ENCODE measurements at regions not wholly inside any gene's neighbourhood (a gene's known extent, or its start where the extent isn't known, plus 50 kb on each side); places are given as distances from the start of the nearest gene placed in this dataset.

DNA sequence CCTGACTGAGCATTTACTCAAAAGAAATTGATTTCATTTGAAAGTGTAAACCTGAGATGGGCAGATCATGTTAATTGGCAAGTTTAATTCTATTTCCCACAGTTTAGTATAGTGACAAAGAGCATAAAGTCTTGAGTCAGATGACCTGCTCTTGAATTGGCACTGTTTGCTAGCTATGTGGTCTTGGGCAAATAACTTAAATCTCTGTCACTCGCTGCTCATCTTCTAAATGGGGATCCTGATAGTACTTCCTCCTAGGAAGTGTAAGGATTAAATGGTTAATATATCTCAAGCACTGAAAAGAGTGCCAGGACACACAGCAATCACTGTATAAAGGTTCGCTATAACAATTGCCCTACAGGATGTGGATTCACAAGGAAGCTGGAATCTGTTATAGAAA, 242.8 kb upstream of the JADE1 start:
- no peaks in the 10 kb centered on the region for H3K9me3 ChIP-seq (ENCODE audit: control insufficient read depth, insufficient read depth, low read length)
- H3K4me1 ChIP-seq (ENCODE audit: insufficient read depth, low read length), result peaks cover 6% of the 10 kb centered on the region
- no peaks in the 10 kb centered on the region for H3K36me3 ChIP-seq (ENCODE audit: insufficient read depth, low read length)
- no peak overlapping the region for H3K9ac ChIP-seq (ENCODE audit: low read depth, low read length)

GRCh38 chr4:128565565-128566186, 243.8 kb upstream of the JADE1 start:
- no peak overlapping the region for H3K9ac ChIP-seq (ENCODE audit: low read depth, low read length)
- peaks cover 6% of the 10 kb centered on the region for H3K4me1 ChIP-seq (ENCODE audit: insufficient read depth, low read length)
- H3K9me3 ChIP-seq (ENCODE audit: control insufficient read depth, insufficient read depth, low read length), result no peaks in the 10 kb centered on the region
- H3K36me3 ChIP-seq (ENCODE audit: insufficient read depth, low read length), result no peaks in the 10 kb centered on the region

- no peak overlapping the region for H3K9ac ChIP-seq (ENCODE audit: low read depth, low read length)
These were observed 244.4 kb upstream of the JADE1 start for GRCh38 chr4:128565054-128565453.

DNA sequence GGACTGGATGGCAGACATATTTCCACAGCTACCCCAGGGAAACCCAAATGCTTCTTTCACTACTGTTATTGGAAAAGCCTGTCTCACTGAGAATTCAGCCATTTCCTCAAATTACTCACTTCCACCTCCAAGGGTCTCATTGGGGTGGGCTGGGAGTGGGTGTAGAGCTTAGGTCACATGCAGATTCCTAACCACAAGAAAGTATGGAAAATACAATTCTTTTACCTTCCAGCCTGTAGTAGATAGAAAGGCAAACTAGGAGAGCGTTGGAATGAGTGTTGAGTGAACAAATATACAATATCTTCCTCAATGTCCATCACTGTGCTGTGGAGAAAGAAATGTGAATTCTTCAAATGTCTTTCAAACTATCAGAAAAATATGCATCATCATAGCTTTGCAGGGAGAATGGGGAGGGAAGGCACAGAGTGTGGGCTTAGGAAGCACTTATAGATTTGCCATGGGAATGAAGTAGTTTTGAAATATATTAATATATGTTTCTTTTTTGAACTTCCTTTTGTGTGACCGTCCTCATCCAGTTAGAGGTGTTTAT, 245.3 kb upstream of the JADE1 start:
- H3K9ac ChIP-seq (ENCODE audit: low read depth, low read length), result no peak overlapping the region
- H3K4me1 ChIP-seq (ENCODE audit: insufficient read depth, low read length), result peaks cover 4% of the 10 kb centered on the region
- no peaks in the 10 kb centered on the region for H3K9me3 ChIP-seq (ENCODE audit: control insufficient read depth, insufficient read depth, low read length)
- H3K36me3 ChIP-seq (ENCODE audit: insufficient read depth, low read length), result no peaks in the 10 kb centered on the region

More at GRCh38 chr4:128565054-128565453, 244.4 kb upstream of the JADE1 start:
- Histone ChIP-seq H3K9me3 (ENCODE audit: control insufficient read depth, insufficient read depth, low read length) (no peaks in the 10 kb centered on the region), H3K4me1 (ENCODE audit: insufficient read depth, low read length) (peaks cover 6% of the 10 kb centered on the region), H3K36me3 (ENCODE audit: insufficient read depth, low read length) (no peaks in the 10 kb centered on the region)

DNA sequence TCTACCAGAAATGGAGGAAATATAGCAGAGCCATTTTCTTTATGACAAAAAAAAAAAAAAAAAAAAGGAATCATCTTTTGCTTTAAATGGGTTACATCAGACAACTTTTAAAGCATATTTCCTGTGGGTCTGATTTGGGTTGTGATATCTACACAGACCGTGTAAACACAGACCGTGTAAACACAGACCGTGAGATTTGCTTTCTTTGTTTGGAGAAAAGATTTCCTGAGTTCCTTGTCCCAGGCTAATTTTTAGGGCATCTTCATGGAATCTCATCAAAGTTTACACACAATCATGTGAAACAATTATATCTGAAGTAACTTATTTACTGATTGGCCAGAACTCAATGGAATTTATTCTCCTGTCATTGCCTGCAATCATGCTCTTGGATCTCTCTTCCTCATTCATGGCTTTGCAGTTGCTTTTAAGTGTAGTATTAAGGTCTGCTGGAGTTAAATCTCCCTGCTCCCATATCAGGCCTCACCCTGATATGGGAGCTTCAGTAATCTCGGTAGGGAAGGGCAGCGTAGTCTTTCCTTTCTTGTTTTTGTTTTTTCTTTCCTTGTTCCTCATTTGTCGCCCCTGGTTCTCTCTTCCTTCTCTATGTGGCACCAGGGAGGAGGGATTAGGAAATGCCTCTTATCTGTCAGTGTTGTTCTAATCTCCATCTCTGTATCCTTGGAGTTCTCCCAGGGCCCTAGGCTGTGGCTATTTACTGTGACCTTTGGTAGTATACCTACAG, 248.6 kb upstream of the JADE1 start:
- Histone ChIP-seq H3K9ac (ENCODE audit: low read depth, low read length) (no peak overlapping the region), H3K4me1 (ENCODE audit: insufficient read depth, low read length) (no peaks in the 10 kb centered on the region), H3K9me3 (ENCODE audit: control insufficient read depth, insufficient read depth, low read length) (no peaks in the 10 kb centered on the region), H3K36me3 (ENCODE audit: insufficient read depth, low read length) (no peaks in the 10 kb centered on the region)

DNA sequence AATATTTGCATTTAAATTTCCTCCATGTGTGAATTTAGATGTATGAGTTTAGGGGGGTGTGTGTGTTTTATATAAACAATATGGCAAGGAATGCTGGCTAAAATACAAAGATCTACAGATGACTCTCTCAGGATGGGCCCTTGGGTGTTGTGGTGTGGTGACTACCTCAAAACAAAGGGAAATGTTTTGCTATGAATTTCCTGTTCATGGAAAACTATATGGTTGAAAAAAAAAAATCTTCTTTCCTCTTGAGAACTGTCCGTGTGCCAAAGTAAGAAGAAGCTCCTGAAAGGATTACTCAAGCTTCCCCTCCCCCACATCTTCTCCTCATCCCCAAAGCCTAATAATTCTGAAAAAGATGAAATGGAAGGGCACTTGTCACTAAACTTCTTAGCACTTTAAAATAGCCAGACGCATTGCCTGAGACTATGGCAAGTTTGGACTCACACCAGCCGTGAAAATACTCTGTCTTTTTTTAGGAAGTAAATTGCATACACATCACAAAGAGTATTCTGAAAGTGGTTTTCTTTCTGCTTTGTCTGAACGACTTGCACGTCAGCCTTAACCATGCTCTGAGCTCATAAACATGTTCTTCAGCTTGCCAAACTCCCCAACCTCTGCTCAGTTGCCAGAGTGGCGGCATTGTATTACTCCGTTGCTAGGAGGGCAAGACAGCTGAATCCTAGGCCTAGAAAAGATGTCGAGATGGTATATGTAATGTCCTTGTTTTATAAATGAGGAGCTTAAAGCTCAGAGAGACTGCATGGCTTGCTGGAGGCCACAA, 250.4 kb upstream of the JADE1 start:
- no peak overlapping the region for H3K9ac ChIP-seq (ENCODE audit: low read depth, low read length)

DNA sequence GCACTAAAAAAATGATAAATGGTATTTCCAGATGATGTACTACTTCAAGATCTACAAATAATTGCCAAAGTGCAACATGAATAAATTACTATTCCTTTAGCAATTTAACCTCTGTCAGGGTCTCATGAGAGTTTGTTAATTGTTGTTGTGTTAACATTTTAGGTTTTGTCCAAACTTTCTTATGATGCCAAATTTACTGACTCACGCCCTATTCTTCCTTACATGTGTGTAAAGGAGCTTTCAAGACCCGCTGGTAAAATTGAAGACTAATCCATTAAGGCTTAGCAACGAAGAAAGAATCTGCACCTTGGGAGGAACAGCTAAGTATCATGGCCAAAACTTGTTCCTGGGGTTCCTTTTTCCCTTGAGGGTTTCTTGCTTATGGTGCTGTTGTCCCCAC, 252.7 kb upstream of the JADE1 start:
- Histone ChIP-seq H3K4me1 (ENCODE audit: insufficient read depth, low read length) (no peaks in the 10 kb centered on the region), H3K9me3 (ENCODE audit: control insufficient read depth, insufficient read depth, low read length) (no peaks in the 10 kb centered on the region), H3K36me3 (ENCODE audit: insufficient read depth, low read length) (no peaks in the 10 kb centered on the region), H3K9ac (ENCODE audit: low read depth, low read length) (no peak overlapping the region)

More for the DNA sequence above, 250.4 kb upstream of the JADE1 start:
- Histone ChIP-seq H3K36me3 (ENCODE audit: insufficient read depth, low read length) (no peaks in the 10 kb centered on the region), H3K4me1 (ENCODE audit: insufficient read depth, low read length) (no peaks in the 10 kb centered on the region), H3K9me3 (ENCODE audit: control insufficient read depth, insufficient read depth, low read length) (no peaks in the 10 kb centered on the region)

DNA sequence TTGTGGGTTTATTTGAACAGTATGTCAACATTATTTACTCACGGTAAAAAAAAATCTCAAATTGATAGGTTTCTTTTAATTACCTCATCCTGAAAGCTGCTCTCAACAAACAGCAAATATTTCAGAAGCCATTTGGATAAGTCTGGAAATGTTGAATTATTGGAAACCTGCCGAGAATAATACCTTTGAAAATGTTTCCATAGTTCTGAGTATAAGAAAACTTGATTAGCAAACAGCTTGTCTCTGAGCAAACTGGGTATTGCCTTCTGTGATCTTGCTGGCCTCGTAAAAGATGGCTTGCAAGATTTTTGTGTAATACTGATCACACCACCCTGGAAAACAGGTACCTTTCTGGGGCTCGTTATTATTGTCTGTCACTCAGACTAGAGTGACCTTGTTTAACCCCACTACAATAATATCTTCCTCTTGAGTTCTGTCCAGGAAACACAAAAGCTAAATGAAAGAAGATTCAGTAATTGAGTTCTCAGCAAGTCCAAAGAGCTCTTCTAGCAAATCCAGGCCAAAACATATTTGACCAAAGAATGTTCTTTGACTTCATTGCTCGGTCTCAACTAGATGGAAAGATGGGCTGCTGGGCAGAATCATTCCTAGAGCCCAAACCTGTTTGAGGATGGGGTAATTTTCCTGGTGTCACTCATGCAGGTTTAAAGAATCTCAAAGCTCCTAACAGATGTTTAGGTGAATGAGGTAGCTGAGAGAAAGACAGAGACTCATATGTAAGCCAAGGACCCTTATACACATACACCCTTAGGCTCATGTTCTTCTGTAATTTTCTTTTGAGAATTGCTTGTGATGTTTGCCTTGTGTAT, 255.6 kb upstream of the JADE1 start:
- Histone ChIP-seq H3K9me3 (ENCODE audit: control insufficient read depth, insufficient read depth, low read length) (no peaks in the 10 kb centered on the region), H3K36me3 (ENCODE audit: insufficient read depth, low read length) (no peaks in the 10 kb centered on the region), H3K9ac (ENCODE audit: low read depth, low read length) (no peak overlapping the region), H3K4me1 (ENCODE audit: insufficient read depth, low read length) (no peaks in the 10 kb centered on the region)

GRCh38 chr4:128552586-128552907, 257.0 kb upstream of the JADE1 start:
- no peaks in the 10 kb centered on the region for H3K36me3 ChIP-seq (ENCODE audit: insufficient read depth, low read length)
- no peak overlapping the region for H3K9ac ChIP-seq (ENCODE audit: low read depth, low read length)
- H3K9me3 ChIP-seq (ENCODE audit: control insufficient read depth, insufficient read depth, low read length), result no peaks in the 10 kb centered on the region
- H3K4me1 ChIP-seq (ENCODE audit: insufficient read depth, low read length), result no peaks in the 10 kb centered on the region

DNA sequence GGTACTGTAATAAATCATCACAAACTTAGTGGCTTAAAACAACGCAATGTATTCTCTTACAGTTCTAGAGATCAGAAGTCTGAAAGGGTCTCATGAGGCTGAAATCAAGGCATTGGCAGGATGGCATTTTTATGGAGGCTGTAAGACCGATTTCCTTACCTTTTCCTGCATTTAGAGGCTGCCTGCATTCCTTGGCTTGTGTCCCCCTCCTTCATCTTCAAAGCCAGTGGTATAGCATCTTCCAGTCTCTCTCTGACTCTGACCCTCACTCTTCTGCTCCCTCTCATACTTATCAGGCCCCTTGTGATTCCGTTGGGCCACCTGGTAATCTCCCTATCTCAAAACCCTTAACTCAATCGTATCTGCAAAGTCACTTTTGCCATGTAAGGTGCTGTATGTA, 258.2 kb upstream of the JADE1 start:
- Histone ChIP-seq H3K9me3 (ENCODE audit: control insufficient read depth, insufficient read depth, low read length) (no peaks in the 10 kb centered on the region), H3K4me1 (ENCODE audit: insufficient read depth, low read length) (no peaks in the 10 kb centered on the region), H3K9ac (ENCODE audit: low read depth, low read length) (no peak overlapping the region)

DNA sequence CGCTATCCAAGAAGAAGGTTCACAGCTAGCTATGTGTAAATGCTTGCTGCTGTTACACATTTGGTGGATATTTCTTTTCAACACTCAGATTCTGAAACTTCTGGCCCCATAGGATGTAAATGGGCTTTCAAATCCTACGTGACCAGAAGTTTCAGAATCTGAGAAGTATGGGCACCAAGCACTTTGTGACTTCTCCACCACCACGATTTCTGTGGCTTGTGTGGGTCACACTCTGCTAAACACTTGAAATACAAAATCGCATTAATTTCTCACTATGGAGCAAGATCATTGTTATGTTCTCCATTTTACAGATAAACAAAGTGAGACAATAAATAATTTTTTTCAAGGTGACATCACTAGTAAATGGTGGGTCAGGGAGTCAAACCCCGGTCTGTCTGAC, 259.4 kb upstream of the JADE1 start:
- H3K4me1 ChIP-seq (ENCODE audit: insufficient read depth, low read length), result no peaks in the 10 kb centered on the region
- no peaks in the 10 kb centered on the region for H3K36me3 ChIP-seq (ENCODE audit: insufficient read depth, low read length)
- no peaks in the 10 kb centered on the region for H3K9me3 ChIP-seq (ENCODE audit: control insufficient read depth, insufficient read depth, low read length)
- no peak overlapping the region for H3K9ac ChIP-seq (ENCODE audit: low read depth, low read length)

More for the DNA sequence above, 258.2 kb upstream of the JADE1 start:
- no peaks in the 10 kb centered on the region for H3K36me3 ChIP-seq (ENCODE audit: insufficient read depth, low read length)

DNA sequence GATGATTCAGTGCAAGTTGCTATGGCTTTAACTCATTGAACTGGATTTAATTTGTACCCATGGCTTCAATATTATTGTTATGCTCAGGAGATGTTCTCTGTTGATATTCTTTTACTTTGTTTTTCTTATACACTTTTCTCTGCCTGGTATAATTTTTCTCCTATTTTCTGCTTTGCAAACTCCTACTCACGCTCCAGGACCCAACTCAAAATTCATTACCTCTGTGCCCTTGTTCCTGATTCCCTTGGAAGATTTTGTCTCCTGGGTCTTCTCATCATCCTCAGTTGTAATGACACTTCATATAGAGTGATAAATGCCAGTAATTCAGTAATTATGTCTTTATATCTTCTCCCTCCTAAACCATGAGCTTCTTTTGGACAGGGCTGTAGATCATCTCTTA, 259.9 kb upstream of the JADE1 start:
- Histone ChIP-seq H3K9ac (ENCODE audit: low read depth, low read length) (no peak overlapping the region), H3K9me3 (ENCODE audit: control insufficient read depth, insufficient read depth, low read length) (no peaks in the 10 kb centered on the region), H3K36me3 (ENCODE audit: insufficient read depth, low read length) (no peaks in the 10 kb centered on the region), H3K4me1 (ENCODE audit: insufficient read depth, low read length) (no peaks in the 10 kb centered on the region)

DNA sequence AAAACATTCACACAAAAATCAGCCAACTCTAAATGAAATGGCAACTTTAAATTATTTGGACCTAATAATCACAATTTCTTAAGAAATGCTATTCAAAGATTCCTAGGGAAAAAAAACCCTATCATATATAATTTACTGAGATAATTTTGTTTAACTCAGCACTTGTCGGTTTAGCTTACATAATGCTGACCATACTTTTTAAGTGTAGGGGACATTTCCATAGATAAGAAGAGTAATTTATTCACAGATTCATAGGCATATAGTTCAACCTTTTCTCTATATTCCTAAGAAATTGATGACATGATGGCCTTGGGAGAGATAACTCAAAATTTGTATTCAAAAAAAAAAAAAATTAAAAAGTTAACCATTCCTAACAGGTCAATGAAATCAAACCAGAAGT, 260.8 kb upstream of the PGRMC2 start:
- no peaks in the 10 kb centered on the region for H3K9me3 ChIP-seq (ENCODE audit: control insufficient read depth, insufficient read depth, low read length)
- H3K4me1 ChIP-seq (ENCODE audit: insufficient read depth, low read length), result no peaks in the 10 kb centered on the region
- H3K9ac ChIP-seq (ENCODE audit: low read depth, low read length), result no peak overlapping the region
- H3K36me3 ChIP-seq (ENCODE audit: insufficient read depth, low read length), result no peaks in the 10 kb centered on the region

- no peak overlapping the region for H3K9ac ChIP-seq (ENCODE audit: low read depth, low read length)
- H3K36me3 ChIP-seq (ENCODE audit: insufficient read depth, low read length), result no peaks in the 10 kb centered on the region
- 0 out of 2 replicates have a peak, but pooled peaks cover 3% of the 10 kb centered on the region for H3K4me1 ChIP-seq (ENCODE audit: insufficient read depth, low read length)
- no peaks in the 10 kb centered on the region for H3K9me3 ChIP-seq (ENCODE audit: control insufficient read depth, insufficient read depth, low read length)
These were observed 256.7 kb upstream of the PGRMC2 start for GRCh38 chr4:128544272-128544671.
